A673 (cell line): ENCODE measurements at regions not wholly inside any gene's neighbourhood (a gene's known extent, or its start where the extent isn't known, plus 50 kb on each side); places are given as distances from the start of the nearest gene placed in this dataset.
"Not testable (repeated sequence)": the region's sequence is repeated elsewhere in the genome, so short reads cannot be mapped to it uniquely, and the experiment has no call there.

Source experiments
- BruUV-seq: library from RNA; stranded (reverse); fragments of 400-500 nt; replicated peaks from 2 replicates; lab custom pipeline; 2021; lab: Mats Ljungman, UMichigan
- CTCF ChIA-PET: fragments of 300-600 bp; sonication (Branson Sonifier 250); formaldehyde crosslinking; loops from one replicate; lab custom pipeline; 2022; ENCODE audit warnings: antibody characterized with exemption; lab: Charles Lee
- POLR2A ChIA-PET: fragments of 300-600 bp; sonication (Branson Sonifier 250); formaldehyde crosslinking; loops from one replicate; lab custom pipeline; 2022; ENCODE audit warnings: antibody characterized with exemption; ENCODE audit not compliant: low non-redundant PET; lab: Charles Lee
- DNase-seq: peaks from one replicate; pipeline ENCODE4 v3.0.0-alpha.2; 2015; ENCODE audit warnings: low spot score
- H3K27ac ChIP-seq: fragments of 200-600 bp; sonication (generic); 2 replicates; pipeline ENCODE4 v1.5.1; 2016; ENCODE audit warnings: mixed run types, low read depth, mild to moderate bottlenecking, mixed read lengths, antibody characterized with exemption, low read length; ENCODE audit not compliant: poor library complexity, severe bottlenecking
- H3K27me3 ChIP-seq: fragments of 200-600 bp; sonication (generic); replicated peaks from 2 replicates; pipeline ENCODE4 v1.6.1; 2017; ENCODE audit warnings: mixed run types, low read depth, mild to moderate bottlenecking, mixed read lengths, antibody characterized with exemption, low read length; ENCODE audit not compliant: insufficient read depth, poor library complexity
- H3K36me3 ChIP-seq: fragments of 200-600 bp; sonication (generic); 2 replicates; pipeline ENCODE4 v1.6.1; 2016; ENCODE audit warnings: mixed run types, mild to moderate bottlenecking, mixed read lengths, antibody characterized with exemption, low read length; ENCODE audit not compliant: insufficient read depth, poor library complexity, severe bottlenecking
- H3K4me1 ChIP-seq: fragments of 200-600 bp; sonication (generic); 2 replicates; pipeline ENCODE4 v1.6.1; 2017; ENCODE audit warnings: mixed run types, mild to moderate bottlenecking, mixed read lengths, antibody characterized with exemption, low read length; ENCODE audit not compliant: insufficient read depth, poor library complexity, severe bottlenecking
- H3K4me3 ChIP-seq: fragments of 200-600 bp; sonication (generic); 2 replicates; pipeline ENCODE4 v1.5.1; 2016; ENCODE audit warnings: low read depth, mixed run types, mild to moderate bottlenecking, mixed read lengths, low read length; ENCODE audit not compliant: poor library complexity, severe bottlenecking
- H3K9me3 ChIP-seq: fragments of 200-600 bp; sonication (generic); 2 replicates; pipeline ENCODE4 v1.6.1; 2016; ENCODE audit warnings: mixed run types, low read depth, mild to moderate bottlenecking, mixed read lengths, antibody characterized with exemption, low read length; ENCODE audit not compliant: poor library complexity, severe bottlenecking
- CTCF ChIP-seq: fragments of 300-800, 200-600 bp; sonication (generic); conservative IDR thresholded peaks from 2 replicates; pipeline ENCODE4 v1.5.1; 2017; ENCODE audit warnings: low read depth, mild to moderate bottlenecking, antibody characterized with exemption, low read length, moderate library complexity, mixed read lengths
- EZH2 ChIP-seq: fragments of 200-600 bp; sonication (generic); IDR thresholded peaks from 2 replicates; pipeline ENCODE4 v1.6.1; 2017; ENCODE audit warnings: borderline replicate concordance, low read depth, mild to moderate bottlenecking, mixed read lengths, antibody characterized with exemption, low read length; ENCODE audit not compliant: poor library complexity, severe bottlenecking
- intact Hi-C: fragments of 100-400 bp; cut with micrococcal nuclease; formaldehyde crosslinking; loops from one replicate; pipeline ENCODE4 v1.10.0; 2022; ENCODE audit not compliant: unreplicated experiment

GRCh38 chr6:74256381-74256780, 560.4 kb downstream of the CD109 start:
- Histone ChIP-seq H3K27ac (no peak overlapping the region), H3K4me1 (no peaks in the 10 kb centered on the region), H3K36me3 (no peaks in the 10 kb centered on the region), H3K4me3 (no peak overlapping the region), H3K27me3 (no peaks in the 10 kb centered on the region), H3K9me3 (no peaks in the 10 kb centered on the region)
- CTCF ChIA-PET, result no interaction called here
- intact Hi-C loops, result no loop called here
- POLR2A ChIA-PET, result no interaction called here
- no TSS peak for BruUV-seq
- TF ChIP-seq CTCF (no peak), EZH2 (no peak)
- no peak for DNase-seq

GRCh38 chr6:74255007-74255406, 559.0 kb downstream of the CD109 start:
- CTCF ChIA-PET, intact Hi-C loops, H3K27ac ChIP-seq, POLR2A ChIA-PET, H3K27me3 ChIP-seq, H3K9me3 ChIP-seq, H3K4me3 ChIP-seq, BruUV-seq, DNase-seq, H3K36me3 ChIP-seq: not testable (repeated sequence)
- H3K4me1 ChIP-seq, result peaks cover 12% of the 10 kb centered on the region

GRCh38 chr6:74254147-74254546, 558.1 kb downstream of the CD109 start:
- DNase-seq, H3K27me3 ChIP-seq, H3K4me3 ChIP-seq, H3K36me3 ChIP-seq, CTCF ChIA-PET, POLR2A ChIA-PET, H3K27ac ChIP-seq, BruUV-seq, H3K9me3 ChIP-seq: not testable (repeated sequence)
- H3K4me1 ChIP-seq, result peaks cover 20% of the 10 kb centered on the region
- intact Hi-C loops, result loop anchor here (5.0 kb wide), 1 partner anchor 57 kb away; no protein-coding TSS in a partner anchor

GRCh38 chr6:74253261-74253660, 557.3 kb downstream of the CD109 start:
- Histone ChIP-seq H3K4me3 (no peak overlapping the region), H3K27me3 (no peaks in the 10 kb centered on the region), H3K36me3 (no peaks in the 10 kb centered on the region), H3K27ac (no peak overlapping the region), H3K9me3 (no peaks in the 10 kb centered on the region), H3K4me1 (peaks cover 29% of the 10 kb centered on the region)
- TF ChIP-seq CTCF, result no peak
- no peak for TF ChIP-seq EZH2
- no peak for DNase-seq
- POLR2A ChIA-PET, result no interaction called here
- CTCF ChIA-PET, result no interaction called here
- BruUV-seq, result no TSS peak
- intact Hi-C loops, result loop anchor here (5.0 kb wide), 1 partner anchor 56 kb away; no protein-coding TSS in a partner anchor
